ENCODE measurements at regions not wholly inside any gene's neighbourhood (a gene's known extent, or its start where the extent isn't known, plus 50 kb on each side); places are given as distances from the start of the nearest gene placed in this dataset.
A peak's percentile ranks its signal among the peaks of the same experiment; 100 is the strongest.

GRCh38 chr1:163528710-163529348, 207.1 kb downstream of the NUF2 start:
- no peaks in the 10 kb centered on the region; a peak in 1 of 4 replicates for H3K4me1 ChIP-seq (ENCODE audit: control insufficient read depth in 1 of 2, insufficient read depth in 2 of 2, low read depth in 1 of 2, low read length in 1 of 2)
- H3K27me3 ChIP-seq (ENCODE audit: insufficient read depth) = no peaks in the 10 kb centered on the region
- POLR2A ChIA-PET = no interaction called here
- no peak overlapping the region for H3K4me3 ChIP-seq (ENCODE audit: low read depth in 2 of 2, low read length in 1 of 2)
- peak; percentile 21 for DNase-seq
- H3K79me2 ChIP-seq (ENCODE audit: insufficient read depth) = no peaks in the 10 kb centered on the region
- H3K36me3 ChIP-seq (replicated peaks in 1 of 2; ENCODE audit: control insufficient read depth in 1 of 2, insufficient read depth in 2 of 2, low read length in 1 of 2) = no peaks in the 10 kb centered on the region
- CTCF ChIA-PET = interaction anchor here (0.8 to 2.9 kb wide), 14 partner anchors 9 to 1380 kb away, joined by 3 to 18 read pairs (median 3); no protein-coding TSS in a partner anchor
- no peak overlapping the region for H3K4me2 ChIP-seq
- H3K9ac ChIP-seq = no peak overlapping the region
- no peaks in the 10 kb centered on the region for H4K20me1 ChIP-seq (ENCODE audit: insufficient read depth)
- no peak overlapping the region for H2AFZ ChIP-seq (ENCODE audit: low read depth)
- no peaks in the 10 kb centered on the region for H3K9me3 ChIP-seq
- no peak for TF ChIP-seq FOSL2 (IDR thresholded peaks at IDR 0.05; ENCODE audit: borderline replicate concordance, low read depth)
- TF ChIP-seq MXI1 (IDR thresholded peaks at IDR 0.05; ENCODE audit: low read depth, low read length) = no peak
- no peak for TF ChIP-seq TCF12 (IDR thresholded peaks at IDR 0.05)
- no peak for TF ChIP-seq EP300 (IDR thresholded peaks at IDR 0.05; ENCODE audit: borderline replicate concordance in 1 of 2, low read depth in 1 of 2, low read length in 1 of 2)
- no peak for TF ChIP-seq MAX (IDR thresholded peaks at IDR 0.05; ENCODE audit: low read depth)
- TF ChIP-seq CTCF (IDR thresholded peaks at IDR 0.05) = peak; percentile 86
- peak; percentile 68 for TF ChIP-seq RAD21 (IDR thresholded peaks at IDR 0.05; ENCODE audit: low read length)
- no peak for TF ChIP-seq NFIC (IDR thresholded peaks at IDR 0.05; ENCODE audit: borderline replicate concordance)
- TF ChIP-seq NRF1 (IDR thresholded peaks at IDR 0.05; ENCODE audit: low read depth, low read length) = no peak
- peak; percentile 51 for TF ChIP-seq SMC3 (IDR thresholded peaks at IDR 0.05; ENCODE audit: low read depth, low read length)
- TF ChIP-seq YY1 (IDR thresholded peaks at IDR 0.05; ENCODE audit: low read depth) = no peak
- TF ChIP-seq USF1 (IDR thresholded peaks at IDR 0.05; ENCODE audit: borderline replicate concordance, low read depth) = no peak
- no peak for TF ChIP-seq EZH2phosphoT487 (IDR thresholded peaks at IDR 0.05; ENCODE audit: borderline replicate concordance, low read depth)
- no peak overlapping the region for H3K27ac ChIP-seq (ENCODE audit: low read depth in 2 of 2, low read length in 1 of 2)
- H3K9me2 ChIP-seq = no peaks in the 10 kb centered on the region
- no peaks in the 10 kb centered on the region for H3F3A ChIP-seq (replicated peaks; ENCODE audit: insufficient read depth)
- WGBS (ENCODE audit: low lambda C conversion rate) = 10% methylated on average over 2 of the region's 2 CpGs

GRCh38 chr1:163531345-163531744, 209.6 kb downstream of the NUF2 start:
- H3K4me2 ChIP-seq = no peak overlapping the region
- no peak for TF ChIP-seq USF2 (IDR thresholded peaks at IDR 0.05; ENCODE audit: borderline replicate concordance, low read depth, low read length)
- TF ChIP-seq CHD2 (IDR thresholded peaks at IDR 0.05; ENCODE audit: low read length, partially characterized antibody) = no peak
- TF ChIP-seq MXI1 (IDR thresholded peaks at IDR 0.05; ENCODE audit: low read depth, low read length) = no peak
- no peak for TF ChIP-seq IRF3 (IDR thresholded peaks at IDR 0.05; ENCODE audit: low read depth, low read length)
- TF ChIP-seq SIN3A (IDR thresholded peaks at IDR 0.05; ENCODE audit: borderline replicate concordance, low read depth, low read length) = no peak
- no peak for TF ChIP-seq USF1 (IDR thresholded peaks at IDR 0.05; ENCODE audit: borderline replicate concordance, low read depth)
- TF ChIP-seq YY1 (IDR thresholded peaks at IDR 0.05; ENCODE audit: low read depth) = no peak
- no peak for TF ChIP-seq TCF12 (IDR thresholded peaks at IDR 0.05)
- TF ChIP-seq TAF1 (IDR thresholded peaks at IDR 0.05; ENCODE audit: borderline replicate concordance, low read depth, low read length) = no peak
- no peak for TF ChIP-seq FOXM1 (IDR thresholded peaks at IDR 0.05; ENCODE audit: low read depth)
- TF ChIP-seq NRF1 (IDR thresholded peaks at IDR 0.05; ENCODE audit: low read depth, low read length) = no peak
- TF ChIP-seq GATA2 (CRISPR knock-in tag; IDR thresholded peaks at IDR 0.05) = no peak
- TF ChIP-seq EZH2phosphoT487 (IDR thresholded peaks at IDR 0.05; ENCODE audit: borderline replicate concordance, low read depth) = no peak
- TF ChIP-seq GABPA (IDR thresholded peaks at IDR 0.05; ENCODE audit: low read depth) = no peak

More at GRCh38 chr1:163531345-163531744, 209.6 kb downstream of the NUF2 start:
- Histone ChIP-seq H3K9ac (no peak overlapping the region), H2AFZ (ENCODE audit: low read depth) (no peak overlapping the region), H3K4me1 (ENCODE audit: control insufficient read depth in 1 of 2, insufficient read depth in 2 of 2, low read depth in 1 of 2, low read length in 1 of 2) (peaks cover 0 to 4% of the 10 kb centered on the region in 2 experiments; a peak in 1 of 4 replicates), H3K36me3 (replicated peaks in 1 of 2; ENCODE audit: control insufficient read depth in 1 of 2, insufficient read depth in 2 of 2, low read length in 1 of 2) (no peaks in the 10 kb centered on the region), H3F3A (replicated peaks; ENCODE audit: insufficient read depth) (no peaks in the 10 kb centered on the region), H3K9me3 (no peaks in the 10 kb centered on the region), H3K79me2 (ENCODE audit: insufficient read depth) (no peaks in the 10 kb centered on the region), H3K4me3 (ENCODE audit: low read depth in 2 of 2, low read length in 1 of 2) (no peak overlapping the region), H3K9me2 (no peaks in the 10 kb centered on the region), H3K27ac (ENCODE audit: low read depth in 2 of 2, low read length in 1 of 2) (no peak overlapping the region), H3K27me3 (ENCODE audit: insufficient read depth) (no peaks in the 10 kb centered on the region), H4K20me1 (ENCODE audit: insufficient read depth) (no peaks in the 10 kb centered on the region)
- no peak for DNase-seq
- WGBS (ENCODE audit: low lambda C conversion rate) = 23% methylated on average over 2 of the region's 2 CpGs
- CTCF ChIA-PET = interaction anchor here (1.2 to 1.3 kb wide), 2 partner anchors 119 to 121 kb away, joined by 3 read pairs; no protein-coding TSS in a partner anchor
- POLR2A ChIA-PET = no interaction called here

All from SK-N-SH (cell line).